SU-DHL-6 (cell line): ENCODE measurements at regions not wholly inside any gene's neighbourhood (a gene's known extent, or its start where the extent isn't known, plus 50 kb on each side); places are given as distances from the start of the nearest gene placed in this dataset.

Experiments used
- CTCF ChIP-seq: fragments of 200-600 bp; sonication (generic); IDR thresholded peaks from one replicate; pipeline ENCODE4 v1.5.1; 2017; ENCODE audit warnings: antibody characterized with exemption, mild to moderate bottlenecking, low read length, moderate library complexity; ENCODE audit not compliant: insufficient read depth, poor library complexity, severe bottlenecking
- EZH2phosphoT487 ChIP-seq: fragments of 200-600 bp; sonication (generic), shearing (Covaris generic); conservative IDR thresholded peaks from 2 replicates; pipeline ENCODE4 v1.6.1; 2018; ENCODE audit warnings: mild to moderate bottlenecking, antibody characterized with exemption, low read length, moderate library complexity, mixed read lengths

GRCh38 chr18:4593895-4594294 is 138.8 kb upstream of the DLGAP1 start:
- TF ChIP-seq CTCF = no peak
- no peak for TF ChIP-seq EZH2phosphoT487
